WTC11 (cell line): ENCODE measurements at regions not wholly inside any gene's neighbourhood (a gene's known extent, or its start where the extent isn't known, plus 50 kb on each side); places are given as distances from the start of the nearest gene placed in this dataset.
"Not testable (repeated sequence)": the region's sequence is repeated elsewhere in the genome, so short reads cannot be mapped to it uniquely, and the experiment has no call there.

ENCODE experiments used
- ATAC-seq: fragments of 200-7000 bp; cut with Tn5 transposase; 2 replicates; pipeline ENCODE4 v1.10.0; 2021; ENCODE audit warnings: mild to moderate bottlenecking, moderate library complexity
- CTCF ChIA-PET: fragments of 300-600 bp; sonication (Branson Sonifier 250); formaldehyde crosslinking; loops from one replicate; lab custom pipeline; 2021; ENCODE audit warnings: antibody characterized with exemption; lab: Charles Lee
- POLR2A ChIA-PET: fragments of 350-600 bp; sonication (Branson Sonifier 250); formaldehyde crosslinking; loops from one replicate; lab custom pipeline; 2021; ENCODE audit warnings: antibody characterized with exemption; lab: Charles Lee
- DNase-seq: peaks from one replicate; pipeline ENCODE4 v3.0.0; 2021; ENCODE audit warnings: low spot score
- H3K27ac Mint-ChIP-seq: 2 replicates; pipeline ENCODE4 v1.8.0; 2021; ENCODE audit warnings: mixed read lengths
- H3K27me3 Mint-ChIP-seq: 2 replicates; pipeline ENCODE4 v1.8.0; 2021; ENCODE audit warnings: low read depth, mild to moderate bottlenecking, moderate library complexity, mixed read lengths
- H3K36me3 Mint-ChIP-seq: 2 replicates; pipeline ENCODE4 v1.8.0; 2021; ENCODE audit warnings: mixed read lengths
- H3K4me1 Mint-ChIP-seq: 2 replicates; pipeline ENCODE4 v1.8.0; 2022; ENCODE audit warnings: mixed read lengths
- H3K4me3 Mint-ChIP-seq: 2 replicates; pipeline ENCODE4 v1.8.0; 2021; ENCODE audit warnings: mild to moderate bottlenecking, moderate library complexity, mixed read lengths
- H3K9me3 Mint-ChIP-seq: 2 replicates; pipeline ENCODE4 v1.8.0; 2021; ENCODE audit warnings: mixed read lengths
- ATF1 ChIP-seq: sonication (generic); formaldehyde crosslinking; IDR thresholded peaks from 2 replicates; pipeline ENCODE4 v1.8.1; 2023; ENCODE audit warnings: mild to moderate bottlenecking, moderate library complexity, missing genetic modification reagents
- HMGA2 ChIP-seq: fragments of 250-450 bp; sonication (Bioruptor Pico); IDR thresholded peaks from 2 replicates; pipeline ENCODE4 v1.4.0; 2021; ENCODE audit warnings: mild to moderate bottlenecking, moderate library complexity
- IRF2 ChIP-seq: sonication (generic); formaldehyde crosslinking; IDR thresholded peaks from 2 replicates; pipeline ENCODE4 v1.8.0; 2022; ENCODE audit warnings: low read depth, missing genetic modification reagents, borderline replicate concordance
- KAT7 ChIP-seq: sonication (generic); formaldehyde crosslinking; IDR thresholded peaks from 2 replicates; pipeline ENCODE4 v1.8.1; 2023; ENCODE audit warnings: missing genetic modification reagents, mild to moderate bottlenecking, borderline replicate concordance
- NFE2L1 ChIP-seq: sonication (generic); formaldehyde crosslinking; IDR thresholded peaks from 2 replicates; pipeline ENCODE4 v1.8.1; 2023; ENCODE audit warnings: missing genetic modification reagents
- NR1H2 ChIP-seq: sonication (generic); formaldehyde crosslinking; IDR thresholded peaks from 2 replicates; pipeline ENCODE4 v1.9.0; 2021; ENCODE audit warnings: mild to moderate bottlenecking, moderate library complexity, missing genetic modification reagents
- NR2C2 ChIP-seq: sonication (generic); formaldehyde crosslinking; IDR thresholded peaks from 2 replicates; pipeline ENCODE4 v1.8.0; 2022; ENCODE audit warnings: mild to moderate bottlenecking, missing genetic modification reagents
- RORB ChIP-seq: fragments of 250-450 bp; sonication (Bioruptor Pico); IDR thresholded peaks from 2 replicates; pipeline ENCODE4 v1.9.0; 2021; ENCODE audit warnings: mild to moderate bottlenecking
- SMAD3 ChIP-seq: sonication (generic); formaldehyde crosslinking; IDR thresholded peaks from 2 replicates; pipeline ENCODE4 v1.8.0; 2022; ENCODE audit warnings: missing genetic modification reagents, mild to moderate bottlenecking, borderline replicate concordance
- TEAD1 ChIP-seq: sonication (generic); formaldehyde crosslinking; IDR thresholded peaks from 2 replicates; pipeline ENCODE4 v1.8.0; 2022; ENCODE audit warnings: mild to moderate bottlenecking, missing genetic modification reagents
- TEAD4 ChIP-seq: sonication (generic); formaldehyde crosslinking; IDR thresholded peaks from 2 replicates; pipeline ENCODE4 v1.8.0; 2022; ENCODE audit warnings: mild to moderate bottlenecking, missing genetic modification reagents
- ZNF121 ChIP-seq: sonication (generic); formaldehyde crosslinking; IDR thresholded peaks from 2 replicates; pipeline ENCODE4 v1.8.0; 2023; ENCODE audit warnings: missing genetic modification reagents
- ZNF232 ChIP-seq: sonication (generic); formaldehyde crosslinking; IDR thresholded peaks from 2 replicates; pipeline ENCODE4 v1.8.0; 2022; ENCODE audit warnings: mild to moderate bottlenecking, missing genetic modification reagents
- ZNF317 ChIP-seq: sonication (generic); formaldehyde crosslinking; IDR thresholded peaks from 2 replicates; pipeline ENCODE4 v1.8.1; 2023; ENCODE audit warnings: low read depth, mild to moderate bottlenecking, moderate library complexity, missing genetic modification reagents, borderline replicate concordance
- TF ChIP-seq, protein P1 (sequence below): sonication (generic); formaldehyde crosslinking; IDR thresholded peaks from 2 replicates; pipeline ENCODE4 v1.8.0; 2022; ENCODE audit warnings: mild to moderate bottlenecking, missing genetic modification reagents
- TF ChIP-seq, protein P2 (sequence below): sonication (generic); formaldehyde crosslinking; IDR thresholded peaks from 2 replicates; pipeline ENCODE4 v1.8.1; 2022; ENCODE audit warnings: mild to moderate bottlenecking, missing genetic modification reagents, moderate library complexity, borderline replicate concordance
- TF ChIP-seq, protein P3 (sequence below): sonication (generic); formaldehyde crosslinking; IDR thresholded peaks from 2 replicates; pipeline ENCODE4 v1.8.0; 2022; ENCODE audit warnings: mild to moderate bottlenecking, missing genetic modification reagents
- TF ChIP-seq, protein P4 (sequence below): sonication (generic); formaldehyde crosslinking; IDR thresholded peaks from 2 replicates; pipeline ENCODE4 v1.8.0; 2023; ENCODE audit warnings: missing genetic modification reagents
- TF ChIP-seq, protein P5 (sequence below): sonication (generic); formaldehyde crosslinking; IDR thresholded peaks from 2 replicates; pipeline ENCODE4 v1.8.1; 2023; ENCODE audit warnings: mild to moderate bottlenecking, missing genetic modification reagents
- TF ChIP-seq, protein P6 (sequence below): sonication (generic); formaldehyde crosslinking; IDR thresholded peaks from 2 replicates; pipeline ENCODE4 v1.8.1; 2022; ENCODE audit warnings: low read depth, missing genetic modification reagents, borderline replicate concordance

DNA sequence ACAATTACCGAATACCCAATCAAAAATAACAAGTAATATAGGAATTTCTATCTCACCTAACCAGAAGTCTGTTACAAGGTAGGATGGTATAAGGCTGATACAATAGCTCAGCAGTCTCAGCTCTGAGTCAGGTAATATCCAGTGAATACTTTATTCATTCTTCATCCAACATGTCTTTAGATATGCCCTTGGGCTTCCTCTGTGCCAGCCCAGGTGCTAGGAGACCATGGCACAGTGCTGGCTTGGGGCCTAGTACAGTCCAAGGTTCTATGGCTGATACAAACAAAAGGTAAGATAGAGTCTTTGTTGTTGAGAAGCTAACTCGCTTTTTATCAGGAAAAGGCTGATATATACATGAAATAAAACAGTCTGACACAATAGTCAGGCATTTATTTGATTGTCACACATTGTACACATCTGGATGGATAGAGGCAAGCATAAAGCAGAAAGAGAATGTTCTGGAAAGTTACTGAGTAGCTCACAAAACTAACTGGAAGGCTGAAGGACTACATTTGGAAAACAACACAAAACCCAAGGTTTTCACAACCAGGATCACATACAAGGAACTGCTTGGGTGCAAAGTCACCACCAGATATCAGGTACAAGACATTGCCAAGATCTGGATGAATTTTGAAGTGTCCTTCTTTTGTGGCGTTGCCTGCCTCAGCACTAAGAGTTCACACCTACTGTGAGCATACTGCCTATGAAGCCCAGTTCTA lies 110.4 kb upstream of the SCAF8 start:
- POLR2A ChIA-PET, result no interaction called here
- TF ChIP-seq, protein P1, sequence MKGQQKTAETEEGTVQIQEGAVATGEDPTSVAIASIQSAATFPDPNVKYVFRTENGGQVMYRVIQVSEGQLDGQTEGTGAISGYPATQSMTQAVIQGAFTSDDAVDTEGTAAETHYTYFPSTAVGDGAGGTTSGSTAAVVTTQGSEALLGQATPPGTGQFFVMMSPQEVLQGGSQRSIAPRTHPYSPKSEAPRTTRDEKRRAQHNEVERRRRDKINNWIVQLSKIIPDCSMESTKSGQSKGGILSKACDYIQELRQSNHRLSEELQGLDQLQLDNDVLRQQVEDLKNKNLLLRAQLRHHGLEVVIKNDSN, result no peak
- TF ChIP-seq ZNF121 (CRISPR knock-in tag) (no peak), HMGA2 (no peak), ATF1 (CRISPR knock-in tag) (no peak), TEAD1 (CRISPR knock-in tag) (no peak), IRF2 (CRISPR knock-in tag) (no peak), NR2C2 (CRISPR knock-in tag) (no peak), NR1H2 (CRISPR knock-in tag) (no peak)
- TF ChIP-seq, protein P2, sequence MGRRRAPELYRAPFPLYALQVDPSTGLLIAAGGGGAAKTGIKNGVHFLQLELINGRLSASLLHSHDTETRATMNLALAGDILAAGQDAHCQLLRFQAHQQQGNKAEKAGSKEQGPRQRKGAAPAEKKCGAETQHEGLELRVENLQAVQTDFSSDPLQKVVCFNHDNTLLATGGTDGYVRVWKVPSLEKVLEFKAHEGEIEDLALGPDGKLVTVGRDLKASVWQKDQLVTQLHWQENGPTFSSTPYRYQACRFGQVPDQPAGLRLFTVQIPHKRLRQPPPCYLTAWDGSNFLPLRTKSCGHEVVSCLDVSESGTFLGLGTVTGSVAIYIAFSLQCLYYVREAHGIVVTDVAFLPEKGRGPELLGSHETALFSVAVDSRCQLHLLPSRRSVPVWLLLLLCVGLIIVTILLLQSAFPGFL (CRISPR knock-in tag), result no peak
- TF ChIP-seq, protein P3, sequence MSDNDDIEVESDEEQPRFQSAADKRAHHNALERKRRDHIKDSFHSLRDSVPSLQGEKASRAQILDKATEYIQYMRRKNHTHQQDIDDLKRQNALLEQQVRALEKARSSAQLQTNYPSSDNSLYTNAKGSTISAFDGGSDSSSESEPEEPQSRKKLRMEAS (CRISPR knock-in tag), result no peak
- TF ChIP-seq, all 79 proteins: peak for 0
- Mint-ChIP-seq H3K4me1 (peaks cover 7% of the 10 kb centered on the region), H3K36me3 (no peaks in the 10 kb centered on the region), H3K27me3 (no peaks in the 10 kb centered on the region), H3K9me3 (no peaks in the 10 kb centered on the region), H3K27ac (no peak overlapping the region), H3K4me3 (no peak overlapping the region)
- DNase-seq (no peak), ATAC-seq (no peak)
- CTCF ChIA-PET, result no interaction called here

DNA sequence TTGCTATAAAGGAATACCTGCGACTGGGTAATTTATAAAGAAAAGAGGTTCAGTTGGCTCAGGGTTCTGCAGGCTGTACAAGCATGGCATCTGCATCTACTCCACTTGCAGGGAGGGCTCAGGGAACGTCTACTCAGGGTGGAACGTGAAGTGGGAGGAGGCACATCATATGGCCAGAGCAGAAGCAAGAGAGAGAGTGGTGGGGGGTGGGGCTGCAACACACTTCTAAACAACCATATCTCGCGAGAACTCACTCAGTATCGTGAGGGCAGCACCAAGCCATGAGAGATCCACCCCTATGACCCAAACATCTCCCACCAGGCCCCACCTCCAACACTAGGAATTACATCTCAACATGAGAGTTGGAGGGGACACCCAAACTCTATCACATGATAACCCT lies 109.8 kb upstream of the SCAF8 start:
- Mint-ChIP-seq H3K9me3 (no peaks in the 10 kb centered on the region), H3K27ac (no peak overlapping the region)
- no peak for ATAC-seq

DNA sequence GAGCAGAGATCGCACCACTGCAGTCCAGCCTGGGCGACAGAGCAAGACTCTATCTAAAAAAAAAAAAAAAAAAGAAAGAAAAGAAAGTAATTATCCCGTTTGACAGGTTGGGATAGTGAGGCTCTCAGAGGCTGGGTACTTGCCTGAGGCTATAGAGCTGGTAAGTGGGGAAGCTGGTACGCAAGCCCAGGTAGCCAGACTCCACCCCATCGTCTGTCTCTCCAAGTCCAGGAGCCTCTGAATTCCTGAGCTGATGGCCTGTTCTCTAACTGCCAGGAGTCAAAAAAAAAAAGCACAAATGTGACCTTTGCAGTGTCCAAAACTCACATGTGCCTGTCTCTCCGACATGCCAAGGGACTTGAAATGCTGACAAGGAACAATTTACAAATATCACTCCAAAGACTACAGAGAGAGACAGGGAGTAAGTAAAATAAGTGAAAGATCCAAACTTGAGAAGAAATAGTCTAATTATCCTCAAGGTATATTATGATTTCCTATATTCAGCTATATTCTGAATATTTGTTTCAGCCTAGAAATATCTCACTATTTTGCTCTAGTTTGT lies 109.1 kb upstream of the SCAF8 start:
- ATAC-seq, result no peak
- H3K36me3 Mint-ChIP-seq, result no peaks in the 10 kb centered on the region
- H3K27me3 Mint-ChIP-seq, result no peaks in the 10 kb centered on the region
- H3K4me3 Mint-ChIP-seq, result no peak overlapping the region
- ChIA-PET CTCF (no interaction called here), POLR2A (no interaction called here)
- no peak overlapping the region for H3K27ac Mint-ChIP-seq
- peaks cover 3% of the 10 kb centered on the region for H3K4me1 Mint-ChIP-seq
- H3K9me3 Mint-ChIP-seq, result no peaks in the 10 kb centered on the region
- TF ChIP-seq, protein P4, sequence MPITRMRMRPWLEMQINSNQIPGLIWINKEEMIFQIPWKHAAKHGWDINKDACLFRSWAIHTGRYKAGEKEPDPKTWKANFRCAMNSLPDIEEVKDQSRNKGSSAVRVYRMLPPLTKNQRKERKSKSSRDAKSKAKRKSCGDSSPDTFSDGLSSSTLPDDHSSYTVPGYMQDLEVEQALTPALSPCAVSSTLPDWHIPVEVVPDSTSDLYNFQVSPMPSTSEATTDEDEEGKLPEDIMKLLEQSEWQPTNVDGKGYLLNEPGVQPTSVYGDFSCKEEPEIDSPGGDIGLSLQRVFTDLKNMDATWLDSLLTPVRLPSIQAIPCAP, result no peak
- DNase-seq, result no peak

More for the DNA sequence above, 109.8 kb upstream of the SCAF8 start:
- H3K36me3 Mint-ChIP-seq, result no peaks in the 10 kb centered on the region
- CTCF ChIA-PET, result no interaction called here
- peaks cover 7% of the 10 kb centered on the region for H3K4me1 Mint-ChIP-seq
- H3K4me3 Mint-ChIP-seq, result no peak overlapping the region
- no peak for TF ChIP-seq RORB (CRISPR knock-in tag)
- TF ChIP-seq SMAD3 (CRISPR knock-in tag), result no peak
- TF ChIP-seq, all 79 proteins: peak for 0
- POLR2A ChIA-PET, result no interaction called here
- DNase-seq, result no peak
- H3K27me3 Mint-ChIP-seq, result no peaks in the 10 kb centered on the region

DNA sequence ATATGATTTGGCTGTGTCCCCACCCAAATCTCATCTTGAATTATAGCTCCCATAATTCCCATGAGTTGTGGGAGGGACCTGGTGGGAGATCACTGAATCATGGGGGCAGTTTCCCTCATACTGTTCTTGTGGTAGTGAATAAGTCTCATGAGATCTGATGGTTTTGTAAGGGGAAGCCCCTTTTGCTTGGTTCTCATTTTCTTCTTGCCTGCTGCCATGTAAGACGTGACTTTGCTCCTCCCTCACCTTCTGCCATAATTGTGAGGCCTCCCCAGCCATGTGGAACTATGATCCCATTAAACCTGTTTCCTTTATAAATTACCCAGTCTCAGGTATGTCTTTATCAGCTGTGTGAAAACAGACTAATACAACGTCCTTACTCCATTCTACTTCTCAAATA lies 108.5 kb upstream of the SCAF8 start:
- POLR2A ChIA-PET, H3K36me3 Mint-ChIP-seq, ATAC-seq, DNase-seq, H3K27ac Mint-ChIP-seq, H3K9me3 Mint-ChIP-seq, H3K4me3 Mint-ChIP-seq, H3K27me3 Mint-ChIP-seq, H3K4me1 Mint-ChIP-seq, CTCF ChIA-PET: not testable (repeated sequence)

DNA sequence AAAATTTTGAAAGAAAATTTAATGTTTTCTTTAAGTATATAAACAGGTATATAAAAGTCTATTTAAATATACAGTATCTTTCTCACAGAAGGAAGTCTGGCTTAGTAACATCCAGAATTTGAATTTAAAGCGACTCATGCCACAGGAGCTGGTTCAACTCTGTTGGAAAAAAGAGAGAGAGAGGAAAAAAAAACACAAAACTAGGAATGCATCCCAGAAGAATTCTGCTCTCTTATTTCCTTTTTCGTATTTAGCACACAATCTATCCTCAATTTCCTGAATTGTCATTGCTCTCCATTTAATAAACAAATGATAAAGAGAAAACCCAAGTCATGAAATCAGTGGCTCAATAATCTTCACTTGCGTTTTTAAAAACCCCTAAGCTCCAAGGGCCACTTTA lies 107.5 kb upstream of the SCAF8 start:
- H3K36me3 Mint-ChIP-seq, result no peaks in the 10 kb centered on the region
- DNase-seq, result no peak
- ATAC-seq, result no peak
- H3K27me3 Mint-ChIP-seq, result no peaks in the 10 kb centered on the region
- CTCF ChIA-PET, result no interaction called here
- no peak overlapping the region for H3K27ac Mint-ChIP-seq
- no peaks in the 10 kb centered on the region for H3K4me1 Mint-ChIP-seq
- no peak overlapping the region for H3K4me3 Mint-ChIP-seq
- H3K9me3 Mint-ChIP-seq, result no peaks in the 10 kb centered on the region
- POLR2A ChIA-PET, result no interaction called here
- no peak for TF ChIP-seq TEAD4 (CRISPR knock-in tag)
- TF ChIP-seq, protein P5, sequence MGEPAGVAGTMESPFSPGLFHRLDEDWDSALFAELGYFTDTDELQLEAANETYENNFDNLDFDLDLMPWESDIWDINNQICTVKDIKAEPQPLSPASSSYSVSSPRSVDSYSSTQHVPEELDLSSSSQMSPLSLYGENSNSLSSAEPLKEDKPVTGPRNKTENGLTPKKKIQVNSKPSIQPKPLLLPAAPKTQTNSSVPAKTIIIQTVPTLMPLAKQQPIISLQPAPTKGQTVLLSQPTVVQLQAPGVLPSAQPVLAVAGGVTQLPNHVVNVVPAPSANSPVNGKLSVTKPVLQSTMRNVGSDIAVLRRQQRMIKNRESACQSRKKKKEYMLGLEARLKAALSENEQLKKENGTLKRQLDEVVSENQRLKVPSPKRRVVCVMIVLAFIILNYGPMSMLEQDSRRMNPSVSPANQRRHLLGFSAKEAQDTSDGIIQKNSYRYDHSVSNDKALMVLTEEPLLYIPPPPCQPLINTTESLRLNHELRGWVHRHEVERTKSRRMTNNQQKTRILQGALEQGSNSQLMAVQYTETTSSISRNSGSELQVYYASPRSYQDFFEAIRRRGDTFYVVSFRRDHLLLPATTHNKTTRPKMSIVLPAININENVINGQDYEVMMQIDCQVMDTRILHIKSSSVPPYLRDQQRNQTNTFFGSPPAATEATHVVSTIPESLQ, result no peak
- no peak for TF ChIP-seq KAT7 (CRISPR knock-in tag)
- TF ChIP-seq, protein P6, sequence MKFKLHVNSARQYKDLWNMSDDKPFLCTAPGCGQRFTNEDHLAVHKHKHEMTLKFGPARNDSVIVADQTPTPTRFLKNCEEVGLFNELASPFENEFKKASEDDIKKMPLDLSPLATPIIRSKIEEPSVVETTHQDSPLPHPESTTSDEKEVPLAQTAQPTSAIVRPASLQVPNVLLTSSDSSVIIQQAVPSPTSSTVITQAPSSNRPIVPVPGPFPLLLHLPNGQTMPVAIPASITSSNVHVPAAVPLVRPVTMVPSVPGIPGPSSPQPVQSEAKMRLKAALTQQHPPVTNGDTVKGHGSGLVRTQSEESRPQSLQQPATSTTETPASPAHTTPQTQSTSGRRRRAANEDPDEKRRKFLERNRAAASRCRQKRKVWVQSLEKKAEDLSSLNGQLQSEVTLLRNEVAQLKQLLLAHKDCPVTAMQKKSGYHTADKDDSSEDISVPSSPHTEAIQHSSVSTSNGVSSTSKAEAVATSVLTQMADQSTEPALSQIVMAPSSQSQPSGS (CRISPR knock-in tag), result no peak
- no peak for TF ChIP-seq NFE2L1 (CRISPR knock-in tag)
- no peak for TF ChIP-seq ZNF317
- no peak for TF ChIP-seq ZNF232
